Cardiac fibroblast (primary cell): ENCODE measurements at regions not wholly inside any gene's neighbourhood (a gene's known extent, or its start where the extent isn't known, plus 50 kb on each side); places are given as distances from the start of the nearest gene placed in this dataset.

Experiments used
- DNase-seq, 2 donors: peaks; one replicate each; pipeline versions ENCODE4 v3.0.0 to v3.0.0-alpha.2; 2010; ENCODE audit warnings: low read depth in 2 of 2
- H3K4me3 ChIP-seq, 2 donors: replicated peaks in 1 of 2; 1 replicate in 1 of 2; 2 replicates in 1 of 2; pipeline ENCODE4 v1.5.1; 2011; ENCODE audit warnings: low read depth in 2 of 2, low read length in 2 of 2, mild to moderate bottlenecking in 2 of 2, moderate library complexity in 1 of 2
- TF ChIP-seq, protein P1 (sequence below): IDR thresholded peaks from one replicate; pipeline ENCODE4 v1.5.1; 2011; ENCODE audit warnings: low read depth, mild to moderate bottlenecking, low read length, inconsistent platforms

GRCh38 chr9:13952906-13953305 is 361.0 kb downstream of the NFIB start:
- H3K4me3 ChIP-seq: no peak overlapping the region
- DNase-seq: no peak
- TF ChIP-seq, protein P1, sequence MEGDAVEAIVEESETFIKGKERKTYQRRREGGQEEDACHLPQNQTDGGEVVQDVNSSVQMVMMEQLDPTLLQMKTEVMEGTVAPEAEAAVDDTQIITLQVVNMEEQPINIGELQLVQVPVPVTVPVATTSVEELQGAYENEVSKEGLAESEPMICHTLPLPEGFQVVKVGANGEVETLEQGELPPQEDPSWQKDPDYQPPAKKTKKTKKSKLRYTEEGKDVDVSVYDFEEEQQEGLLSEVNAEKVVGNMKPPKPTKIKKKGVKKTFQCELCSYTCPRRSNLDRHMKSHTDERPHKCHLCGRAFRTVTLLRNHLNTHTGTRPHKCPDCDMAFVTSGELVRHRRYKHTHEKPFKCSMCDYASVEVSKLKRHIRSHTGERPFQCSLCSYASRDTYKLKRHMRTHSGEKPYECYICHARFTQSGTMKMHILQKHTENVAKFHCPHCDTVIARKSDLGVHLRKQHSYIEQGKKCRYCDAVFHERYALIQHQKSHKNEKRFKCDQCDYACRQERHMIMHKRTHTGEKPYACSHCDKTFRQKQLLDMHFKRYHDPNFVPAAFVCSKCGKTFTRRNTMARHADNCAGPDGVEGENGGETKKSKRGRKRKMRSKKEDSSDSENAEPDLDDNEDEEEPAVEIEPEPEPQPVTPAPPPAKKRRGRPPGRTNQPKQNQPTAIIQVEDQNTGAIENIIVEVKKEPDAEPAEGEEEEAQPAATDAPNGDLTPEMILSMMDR: no peak

DNA sequence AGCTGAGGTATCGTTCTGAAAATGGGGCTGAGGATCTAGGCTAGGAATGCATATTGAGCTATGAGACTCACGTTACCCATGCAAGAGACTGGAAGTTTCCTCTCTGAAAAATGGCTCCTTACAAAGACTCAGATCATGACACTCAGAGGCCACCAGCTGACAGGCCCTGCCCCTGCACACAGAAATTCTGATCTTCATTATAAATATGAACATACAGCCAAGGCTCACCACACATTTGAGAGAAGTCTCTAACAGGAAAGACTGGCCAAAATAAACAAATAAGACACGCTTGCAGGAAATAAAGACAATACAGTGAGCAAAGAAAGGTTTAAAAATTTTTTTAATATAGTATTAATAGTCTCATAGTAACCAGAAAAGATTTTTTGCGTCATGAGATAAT is 365.9 kb downstream of the NFIB start:
- DNase-seq: peak; percentile 47 to 70
- H3K4me3 ChIP-seq: no peak overlapping the region
- TF ChIP-seq, protein P1: no peak

DNA sequence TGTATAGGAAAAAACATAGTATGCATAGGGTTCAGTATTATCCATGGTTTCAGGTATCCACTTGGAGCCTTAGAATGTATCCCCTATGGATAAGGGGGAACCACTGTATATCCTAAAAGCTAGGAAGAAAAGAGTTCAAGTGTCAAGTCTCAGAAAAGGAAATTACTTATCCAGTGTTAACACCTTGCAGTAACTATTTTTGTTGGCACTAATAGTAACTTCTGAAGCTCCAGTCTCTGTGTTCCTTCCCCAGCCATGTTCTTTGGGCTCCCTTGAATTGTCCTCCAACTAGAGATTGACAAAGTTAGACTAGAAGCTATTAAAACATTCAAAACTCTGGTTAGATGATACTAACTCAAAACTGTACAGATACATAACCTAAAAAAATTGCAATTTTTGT is 370.8 kb downstream of the NFIB start:
- H3K4me3 ChIP-seq: no peak overlapping the region
- TF ChIP-seq, protein P1: no peak
- no peak for DNase-seq

GRCh38 chr9:13942695-13943094 is 371.2 kb downstream of the NFIB start:
- no peak overlapping the region for H3K4me3 ChIP-seq
- TF ChIP-seq, protein P1: no peak
- DNase-seq: peak; percentile 87 to 98

DNA sequence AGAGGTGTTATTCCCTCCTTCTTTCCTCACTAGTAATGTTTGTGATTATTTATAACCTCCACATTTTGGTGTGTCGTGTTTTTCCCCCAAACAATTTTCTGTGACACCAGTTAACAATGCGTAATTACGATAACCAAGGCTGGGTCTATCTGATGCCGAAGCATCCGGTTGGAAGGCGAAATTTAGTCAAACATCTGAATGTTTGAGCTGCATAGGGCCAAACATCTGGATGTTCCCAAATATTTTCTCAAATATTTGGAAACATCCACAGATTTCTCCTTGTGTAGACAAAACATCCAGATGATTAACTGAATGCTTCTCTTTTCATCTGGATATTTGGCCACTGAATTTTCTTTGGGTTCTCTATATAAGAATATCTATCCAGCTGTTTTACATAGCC is 371.7 kb downstream of the NFIB start:
- DNase-seq: no peak
- H3K4me3 ChIP-seq: no peak overlapping the region
- TF ChIP-seq, protein P1: no peak

DNA sequence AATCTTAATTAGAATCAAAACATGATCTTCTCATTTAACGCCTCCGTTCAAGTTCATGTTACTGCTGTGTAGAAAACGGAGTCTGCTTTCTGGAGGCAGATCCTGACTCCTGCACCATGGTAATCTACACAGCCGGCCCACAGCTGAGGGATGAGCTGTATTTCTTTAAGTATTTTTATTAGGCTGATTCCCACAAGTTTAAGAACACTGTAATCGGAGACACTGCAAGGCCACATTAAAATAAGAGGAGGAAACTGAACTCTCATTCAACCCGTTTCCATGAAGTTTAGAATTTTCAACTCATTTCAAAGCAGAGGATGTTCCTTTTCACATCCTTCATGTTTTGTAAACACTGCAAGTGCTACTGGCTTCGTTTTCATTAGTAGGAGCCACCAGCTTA is 372.2 kb downstream of the NFIB start:
- peak in 1 of 2 donors; percentile 31 for DNase-seq
- no peak overlapping the region for H3K4me3 ChIP-seq
- TF ChIP-seq, protein P1: no peak
